Activated CD4-positive, alpha-beta T cell treated with anti-CD3 and anti-CD28 coated beads, Interleukin-2, amount 50 U/mL, for 16 hours (primary cell): ENCODE measurements at regions not wholly inside any gene's neighbourhood (a gene's known extent, or its start where the extent isn't known, plus 50 kb on each side); places are given as distances from the start of the nearest gene placed in this dataset.

Experiments
- DNase-seq: peaks from one replicate; pipeline ENCODE4 v3.0.0-alpha.2; 2020

- peak; percentile 24 for DNase-seq
Measured at GRCh38 chr4:117447925-117448324, 362.5 kb upstream of the TRAM1L1 start.

GRCh38 chr4:117455088-117455487 is 369.7 kb upstream of the TRAM1L1 start:
- DNase-seq: no peak

- no peak for DNase-seq
Measured at GRCh38 chr4:117466388-117466787, 381.0 kb upstream of the TRAM1L1 start.

GRCh38 chr4:117467404-117467803 is 382.0 kb upstream of the TRAM1L1 start:
- DNase-seq: no peak

- no peak for DNase-seq
Measured at GRCh38 chr4:117474987-117475386, 389.6 kb upstream of the TRAM1L1 start.

GRCh38 chr4:117477925-117478324 is 392.5 kb upstream of the TRAM1L1 start:
- no peak for DNase-seq

GRCh38 chr4:117478702-117479101 is 393.3 kb upstream of the TRAM1L1 start:
- no peak for DNase-seq

- no peak for DNase-seq
Measured at GRCh38 chr4:117479673-117480072, 394.3 kb upstream of the TRAM1L1 start.

- no peak for DNase-seq
Measured at GRCh38 chr4:117481742-117482141, 396.4 kb upstream of the TRAM1L1 start.

GRCh38 chr4:117488692-117489091 is 403.3 kb upstream of the TRAM1L1 start:
- no peak for DNase-seq

GRCh38 chr4:117489107-117489506 is 403.7 kb upstream of the TRAM1L1 start:
- no peak for DNase-seq

GRCh38 chr4:117491516-117491915 is 406.1 kb upstream of the TRAM1L1 start:
- DNase-seq: no peak

- no peak for DNase-seq
Measured at GRCh38 chr4:117495802-117496201, 410.4 kb upstream of the TRAM1L1 start.

- no peak for DNase-seq
Measured at GRCh38 chr4:117512414-117512813, 427.0 kb upstream of the TRAM1L1 start.

GRCh38 chr4:117514391-117515175 is 429.2 kb upstream of the TRAM1L1 start:
- DNase-seq: no peak

- DNase-seq: no peak
Measured at GRCh38 chr4:117515921-117516320, 430.5 kb upstream of the TRAM1L1 start.

GRCh38 chr4:117527601-117528000 is 442.2 kb upstream of the TRAM1L1 start:
- no peak for DNase-seq

GRCh38 chr4:117529401-117529800 is 444.0 kb upstream of the TRAM1L1 start:
- DNase-seq: no peak

GRCh38 chr4:117533501-117533900 is 448.1 kb upstream of the TRAM1L1 start:
- no peak for DNase-seq

GRCh38 chr4:117545039-117545438 is 459.7 kb upstream of the TRAM1L1 start:
- no peak for DNase-seq

- no peak for DNase-seq
Measured at GRCh38 chr4:117549524-117549923, 464.1 kb upstream of the TRAM1L1 start.

GRCh38 chr4:117550085-117550484 is 464.7 kb upstream of the TRAM1L1 start:
- DNase-seq: no peak

GRCh38 chr4:117560329-117560728 is 474.0 kb upstream of the NDST3 start:
- DNase-seq: no peak

- no peak for DNase-seq
Measured at GRCh38 chr4:117574085-117574484, 460.2 kb upstream of the NDST3 start.

- DNase-seq: no peak
Measured at GRCh38 chr4:117575850-117576249, 458.4 kb upstream of the NDST3 start.
